ENCODE measurements at regions not wholly inside any gene's neighbourhood (a gene's known extent, or its start where the extent isn't known, plus 50 kb on each side); places are given as distances from the start of the nearest gene placed in this dataset.

DNA sequence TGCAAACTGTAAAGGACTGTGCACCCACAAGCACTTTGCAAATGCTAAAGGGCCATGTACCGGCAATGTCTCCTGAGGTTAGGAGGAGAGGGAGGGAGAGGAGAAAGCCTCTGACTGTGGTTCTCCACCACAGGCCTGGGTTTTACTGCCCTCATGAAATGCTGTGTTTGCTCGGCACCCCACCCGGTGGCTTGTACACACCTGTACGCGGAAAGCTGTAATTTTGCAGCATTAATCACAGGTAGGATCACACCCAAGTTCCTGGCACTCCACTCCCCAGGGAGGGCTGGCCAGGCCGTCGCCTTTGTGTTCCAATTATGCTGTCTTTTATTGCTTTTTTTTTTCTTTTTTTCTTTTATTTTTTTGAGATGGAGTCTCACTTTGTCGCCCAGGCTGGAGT, 78.5 kb upstream of the MYL10 start:
- ATAC-seq (ENCODE audit: low FRiP score in 2 of 2) (peak in 1 of 2 donors; percentile 19), DNase-seq (no peak)
- Histone ChIP-seq H3K9me3 (no peaks in the 10 kb centered on the region), H3K27me3 (no peaks in the 10 kb centered on the region), H3K4me1 (no peaks in the 10 kb centered on the region), H3K4me3 (no peak overlapping the region), H3K36me3 (no peaks in the 10 kb centered on the region), H3K27ac (no peak overlapping the region)
- TF ChIP-seq POLR2A (IDR thresholded peaks at IDR 0.05) (no peak), EP300 (IDR thresholded peaks at IDR 0.05) (no peak), POLR2AphosphoS5 (IDR thresholded peaks at IDR 0.05) (no peak)
- TF ChIP-seq, protein P1, sequence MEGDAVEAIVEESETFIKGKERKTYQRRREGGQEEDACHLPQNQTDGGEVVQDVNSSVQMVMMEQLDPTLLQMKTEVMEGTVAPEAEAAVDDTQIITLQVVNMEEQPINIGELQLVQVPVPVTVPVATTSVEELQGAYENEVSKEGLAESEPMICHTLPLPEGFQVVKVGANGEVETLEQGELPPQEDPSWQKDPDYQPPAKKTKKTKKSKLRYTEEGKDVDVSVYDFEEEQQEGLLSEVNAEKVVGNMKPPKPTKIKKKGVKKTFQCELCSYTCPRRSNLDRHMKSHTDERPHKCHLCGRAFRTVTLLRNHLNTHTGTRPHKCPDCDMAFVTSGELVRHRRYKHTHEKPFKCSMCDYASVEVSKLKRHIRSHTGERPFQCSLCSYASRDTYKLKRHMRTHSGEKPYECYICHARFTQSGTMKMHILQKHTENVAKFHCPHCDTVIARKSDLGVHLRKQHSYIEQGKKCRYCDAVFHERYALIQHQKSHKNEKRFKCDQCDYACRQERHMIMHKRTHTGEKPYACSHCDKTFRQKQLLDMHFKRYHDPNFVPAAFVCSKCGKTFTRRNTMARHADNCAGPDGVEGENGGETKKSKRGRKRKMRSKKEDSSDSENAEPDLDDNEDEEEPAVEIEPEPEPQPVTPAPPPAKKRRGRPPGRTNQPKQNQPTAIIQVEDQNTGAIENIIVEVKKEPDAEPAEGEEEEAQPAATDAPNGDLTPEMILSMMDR (IDR thresholded peaks at IDR 0.05) = no peak
- 72 to 91% methylated on average over 8 of the region's 8 CpGs for WGBS, 2 donors

DNA sequence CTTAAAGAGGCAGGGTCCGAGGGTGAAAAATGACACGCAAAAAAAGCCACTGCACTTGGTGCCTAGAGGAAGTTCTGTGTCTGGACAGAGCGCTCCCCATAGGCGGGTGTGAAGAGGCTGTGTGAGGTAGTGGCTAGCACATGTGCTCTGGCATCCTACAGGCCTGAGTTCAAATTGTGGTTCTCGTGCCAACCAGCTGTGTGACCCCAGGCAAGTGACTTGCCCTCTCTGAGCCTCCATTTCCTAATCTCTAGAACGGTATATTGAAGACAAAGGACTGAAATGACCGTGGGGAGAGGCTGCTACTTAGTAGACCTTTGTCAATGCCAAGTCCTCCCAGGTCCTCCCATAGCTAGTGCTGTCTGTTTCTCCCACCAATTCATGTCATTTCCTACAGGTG, 79.1 kb upstream of the MYL10 start:
- ATAC-seq (ENCODE audit: low FRiP score in 2 of 2) (no peak), DNase-seq (no peak)
- WGBS, 2 donors = 65 to 71% methylated on average over 6 to 7 of the region's 7 CpGs
- Histone ChIP-seq H3K9me3 (no peaks in the 10 kb centered on the region), H3K27ac (no peak overlapping the region), H3K4me1 (no peaks in the 10 kb centered on the region), H3K27me3 (no peaks in the 10 kb centered on the region), H3K36me3 (no peaks in the 10 kb centered on the region), H3K4me3 (no peak overlapping the region)
- TF ChIP-seq, protein P1 (IDR thresholded peaks at IDR 0.05) = no peak

DNA sequence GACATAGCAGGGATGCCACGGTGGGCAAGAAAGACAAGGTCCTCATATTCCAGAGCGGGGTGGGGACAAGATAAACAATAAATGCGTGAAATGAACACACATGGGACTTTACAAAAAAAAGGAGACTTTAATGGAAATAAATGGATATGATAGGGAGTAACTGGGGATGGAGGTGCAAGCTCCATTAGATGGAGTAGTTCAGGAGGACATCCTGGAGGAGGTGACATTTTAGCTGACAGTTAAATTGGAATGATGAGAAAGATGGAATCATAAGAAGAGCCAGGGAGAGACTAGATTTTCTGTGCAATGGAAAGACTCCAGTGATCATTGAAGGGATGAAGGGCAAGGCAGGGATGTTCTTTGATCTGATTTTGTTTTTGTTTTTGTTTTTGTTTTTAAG, 83.6 kb upstream of the MYL10 start:
- no peak for DNase-seq
- Histone ChIP-seq H3K4me3 (no peak overlapping the region), H3K4me1 (peaks cover 0 to 4% (median 1%) of the 10 kb centered on the region in 4 donors), H3K9me3 (no peaks in the 10 kb centered on the region), H3K27ac (no peak overlapping the region), H3K36me3 (no peaks in the 10 kb centered on the region), H3K27me3 (no peaks in the 10 kb centered on the region)
- TF ChIP-seq POLR2A (IDR thresholded peaks at IDR 0.05) = no peak
- TF ChIP-seq, protein P1 (IDR thresholded peaks at IDR 0.05) = no peak
- no peak for TF ChIP-seq POLR2AphosphoS5 (IDR thresholded peaks at IDR 0.05)
- TF ChIP-seq EP300 (IDR thresholded peaks at IDR 0.05) = no peak
- ATAC-seq (ENCODE audit: low FRiP score in 2 of 2) = no peak
- WGBS, 2 donors = 89 to 90% methylated on average over 3 of the region's 3 CpGs

DNA sequence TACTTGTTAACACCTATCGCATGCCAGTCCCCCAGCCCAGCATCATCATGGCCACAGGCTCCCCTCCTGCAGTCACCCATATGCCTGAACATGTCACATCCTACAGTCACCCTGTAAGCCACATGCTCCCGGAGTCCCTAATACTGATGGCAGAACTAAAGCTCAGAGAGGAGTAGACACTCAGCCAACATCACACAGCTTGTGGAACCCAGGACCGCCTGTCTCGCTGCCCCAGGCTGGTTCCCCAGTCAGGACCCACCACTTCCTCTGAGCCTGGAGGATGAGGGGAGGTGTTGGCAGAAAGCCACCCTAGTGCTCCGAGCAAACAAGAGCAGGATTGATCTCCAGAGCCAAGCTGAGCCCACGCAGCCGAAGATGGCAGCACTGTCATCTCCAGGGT, 85.0 kb upstream of the MYL10 start:
- H3K27ac ChIP-seq = no peak overlapping the region
- 65 to 81% methylated on average over 2 to 7 of the region's 7 CpGs for WGBS, 2 donors
- H3K4me1 ChIP-seq = peaks cover 0 to 12% (median 7%) of the 10 kb centered on the region in 4 donors
- DNase-seq = no peak
- no peaks in the 10 kb centered on the region for H3K36me3 ChIP-seq
- ATAC-seq (ENCODE audit: low FRiP score in 2 of 2) = no peak
- no peak overlapping the region for H3K4me3 ChIP-seq
- TF ChIP-seq POLR2A (IDR thresholded peaks at IDR 0.05) = no peak
- TF ChIP-seq EP300 (IDR thresholded peaks at IDR 0.05) = no peak
- TF ChIP-seq POLR2AphosphoS5 (IDR thresholded peaks at IDR 0.05) = no peak
- TF ChIP-seq, protein P1 (IDR thresholded peaks at IDR 0.05) = no peak
- H3K27me3 ChIP-seq = no peaks in the 10 kb centered on the region
- H3K9me3 ChIP-seq = no peaks in the 10 kb centered on the region

DNA sequence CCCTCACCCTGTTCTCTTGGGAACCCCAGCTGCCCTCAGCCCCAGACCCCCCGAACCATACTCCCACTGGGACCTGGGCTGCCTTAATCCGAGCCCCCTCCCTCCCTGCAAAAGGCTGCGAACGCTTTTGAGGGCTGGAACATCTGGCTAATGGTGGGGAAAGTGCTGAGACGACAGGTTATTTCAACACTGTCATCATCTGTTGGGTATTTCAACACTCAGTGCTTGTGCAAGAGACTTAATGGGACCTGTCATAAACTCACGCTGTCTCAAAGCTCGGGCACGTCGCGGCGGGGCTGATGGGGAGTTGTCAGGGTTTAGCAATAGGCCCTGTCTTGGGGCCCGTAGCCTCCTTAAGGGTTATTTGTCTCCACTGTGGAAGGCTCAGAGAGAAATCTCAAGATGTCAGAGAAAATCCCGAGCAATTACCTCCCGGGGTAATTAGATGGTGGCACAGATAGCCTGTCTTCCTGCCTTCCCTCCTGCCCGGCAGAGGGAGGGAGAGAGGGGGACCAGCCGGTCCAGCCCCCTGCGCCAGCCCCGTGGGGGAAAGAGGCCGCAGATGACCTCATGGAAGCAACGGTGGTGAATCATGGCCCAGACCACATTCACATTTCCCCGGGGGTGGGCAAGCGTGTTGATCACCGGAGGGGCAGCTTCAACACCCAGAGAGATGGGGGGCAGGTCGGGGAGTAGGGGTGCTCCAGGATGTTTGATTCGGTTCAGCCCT, 88.7 kb upstream of the MYL10 start:
- DNase-seq (peak; percentile 87 to 88), ATAC-seq (ENCODE audit: low FRiP score in 2 of 2) (peak; percentile 76 to 93)
- no peaks in the 10 kb centered on the region for H3K9me3 ChIP-seq
- no peak overlapping the region for H3K4me3 ChIP-seq
- no peaks in the 10 kb centered on the region for H3K36me3 ChIP-seq
- no peaks in the 10 kb centered on the region for H3K27me3 ChIP-seq
- H3K27ac ChIP-seq = peak overlapping the region; percentile 80 to 86 (median 84)
- TF ChIP-seq EP300 (IDR thresholded peaks at IDR 0.05) (peak in 2 of 4 donors; percentile 14 to 67), POLR2A (IDR thresholded peaks at IDR 0.05) (peak in 1 of 4 donors; percentile 42), POLR2AphosphoS5 (IDR thresholded peaks at IDR 0.05) (peak; percentile 74 to 90)
- TF ChIP-seq, protein P1 (IDR thresholded peaks at IDR 0.05) = no peak
- peaks cover 0 to 12% (median 7%) of the 10 kb centered on the region in 4 donors for H3K4me1 ChIP-seq
- WGBS, 2 donors = 44 to 56% methylated on average over 23 to 25 of the region's 25 CpGs
